Stimulated activated naive CD8-positive, alpha-beta T cell treated with anti-CD3 and anti-CD28 coated beads, Interleukin-15, amount 100 ng/mL, for 72 hours (primary cell): ENCODE measurements at regions not wholly inside any gene's neighbourhood (a gene's known extent, or its start where the extent isn't known, plus 50 kb on each side); places are given as distances from the start of the nearest gene placed in this dataset.

Experiments
- ATAC-seq: fragments of 150-1000 bp; cut with Tn5 transposase; 2 replicates; pipeline ENCODE4 v1.10.0; 2021; ENCODE audit warnings: mild to moderate bottlenecking, moderate library complexity
- DNase-seq, 2 donors: peaks; one replicate each; pipeline ENCODE4 v3.0.0; 2021 to 2022
- H3K27ac Mint-ChIP-seq, 2 donors: one replicate each; pipeline ENCODE4 v1.8.0; 2022; ENCODE audit warnings: mild to moderate bottlenecking in 2 of 2, mixed read lengths in 2 of 2, moderate library complexity in 2 of 2
- H3K27me3 Mint-ChIP-seq: one replicate; pipeline ENCODE4 v1.8.0; 2022; ENCODE audit warnings: mixed read lengths
- H3K4me1 Mint-ChIP-seq: one replicate; pipeline ENCODE4 v1.8.0; 2022; ENCODE audit warnings: mild to moderate bottlenecking, mixed read lengths
- H3K4me3 Mint-ChIP-seq, 2 donors: one replicate each; pipeline ENCODE4 v1.8.0; 2022; ENCODE audit warnings: mild to moderate bottlenecking in 2 of 2, mixed read lengths in 2 of 2, moderate library complexity in 1 of 2
- H3K9me3 Mint-ChIP-seq, 2 donors: one replicate each; pipeline ENCODE4 v1.8.0; 2022; ENCODE audit warnings: mixed read lengths in 2 of 2

DNA sequence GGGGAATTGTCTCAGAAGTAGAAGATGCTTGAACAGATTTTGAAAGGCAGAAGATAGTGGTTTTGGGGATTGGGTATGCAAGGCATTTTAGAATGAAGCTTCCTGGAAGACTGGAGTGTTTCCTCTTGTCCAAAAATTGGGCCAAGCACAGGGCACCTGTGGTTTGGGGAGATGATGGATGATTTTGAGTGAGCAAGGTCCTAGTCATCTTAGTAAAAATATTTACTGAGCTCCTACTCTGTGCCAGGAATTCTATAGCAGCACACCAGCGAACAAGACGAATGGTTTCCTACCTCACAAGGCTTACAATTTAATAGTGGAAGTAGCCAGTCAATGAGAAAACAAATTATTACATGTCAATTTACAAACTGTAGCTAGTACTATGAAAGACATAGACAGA lies 484.4 kb upstream of the KIF2A start:
- Mint-ChIP-seq H3K4me3 (no peak overlapping the region), H3K9me3 (no peaks in the 10 kb centered on the region)

GRCh38 chr5:61822584-61822983 lies 483.4 kb upstream of the KIF2A start:
- ATAC-seq: peak; percentile 29
- Mint-ChIP-seq H3K9me3 (no peaks in the 10 kb centered on the region), H3K27me3 (peaks cover 2% of the 10 kb centered on the region), H3K4me1 (no peaks in the 10 kb centered on the region), H3K4me3 (no peak overlapping the region), H3K27ac (no peak overlapping the region)
- DNase-seq: no peak

More for the DNA sequence above, 484.4 kb upstream of the KIF2A start:
- no peak overlapping the region for H3K27ac Mint-ChIP-seq
- peaks cover 5% of the 10 kb centered on the region for H3K27me3 Mint-ChIP-seq
- DNase-seq (no peak), ATAC-seq (no peak)
- H3K4me1 Mint-ChIP-seq: no peaks in the 10 kb centered on the region

- no peaks in the 10 kb centered on the region for H3K9me3 Mint-ChIP-seq
- no peak for DNase-seq
- no peak for ATAC-seq
- H3K4me3 Mint-ChIP-seq: no peak overlapping the region
- no peaks in the 10 kb centered on the region for H3K4me1 Mint-ChIP-seq
- H3K27me3 Mint-ChIP-seq: no peaks in the 10 kb centered on the region
- no peak overlapping the region for H3K27ac Mint-ChIP-seq
Measured at GRCh38 chr5:61823065-61823464, 482.9 kb upstream of the KIF2A start.

DNA sequence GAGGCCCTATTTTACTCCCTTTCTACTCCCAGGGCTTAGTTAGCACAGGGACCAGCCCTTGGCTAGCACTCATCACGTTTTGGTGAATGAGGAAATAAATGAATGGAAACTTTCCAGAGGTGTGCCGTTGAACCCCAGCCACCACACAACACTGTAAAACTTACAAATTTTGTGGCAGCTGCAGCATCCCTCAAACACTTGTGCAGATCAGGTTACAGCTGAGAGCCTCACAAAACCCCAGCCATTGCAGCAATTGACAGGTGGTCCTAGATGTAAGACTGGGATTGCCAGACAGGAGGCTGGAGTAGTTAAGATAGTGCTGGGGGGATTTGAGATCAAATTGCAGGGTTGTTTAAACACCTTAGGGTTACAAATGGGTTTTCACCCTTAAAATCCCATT lies 482.2 kb upstream of the KIF2A start:
- ATAC-seq: no peak
- no peaks in the 10 kb centered on the region for H3K4me1 Mint-ChIP-seq

DNA sequence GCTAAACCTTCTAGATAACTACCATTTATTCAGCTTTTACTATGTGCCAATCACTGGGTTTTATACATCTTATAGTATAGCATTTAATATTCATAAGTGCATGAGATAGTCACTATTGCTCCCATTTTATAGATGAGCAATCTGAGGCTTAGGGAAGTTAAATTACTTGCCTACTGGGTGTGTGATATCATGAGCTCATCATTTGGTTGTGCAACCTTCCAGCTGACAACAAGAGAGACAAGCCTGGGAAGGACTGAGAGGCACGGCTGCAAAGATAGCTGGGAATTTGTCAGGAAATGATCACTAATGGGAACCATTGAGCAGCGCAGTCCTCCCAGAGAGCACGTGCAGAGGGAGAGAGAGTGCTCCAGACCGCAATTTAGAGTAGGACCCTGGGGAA lies 481.6 kb upstream of the KIF2A start:
- Mint-ChIP-seq H3K4me3 (no peak overlapping the region), H3K27ac (no peak overlapping the region), H3K9me3 (no peaks in the 10 kb centered on the region), H3K27me3 (no peaks in the 10 kb centered on the region), H3K4me1 (no peaks in the 10 kb centered on the region)
- ATAC-seq (no peak), DNase-seq (no peak)

More for the DNA sequence above, 482.2 kb upstream of the KIF2A start:
- DNase-seq: no peak
- Mint-ChIP-seq H3K27me3 (no peaks in the 10 kb centered on the region), H3K4me3 (no peak overlapping the region), H3K27ac (no peak overlapping the region), H3K9me3 (no peaks in the 10 kb centered on the region)

DNA sequence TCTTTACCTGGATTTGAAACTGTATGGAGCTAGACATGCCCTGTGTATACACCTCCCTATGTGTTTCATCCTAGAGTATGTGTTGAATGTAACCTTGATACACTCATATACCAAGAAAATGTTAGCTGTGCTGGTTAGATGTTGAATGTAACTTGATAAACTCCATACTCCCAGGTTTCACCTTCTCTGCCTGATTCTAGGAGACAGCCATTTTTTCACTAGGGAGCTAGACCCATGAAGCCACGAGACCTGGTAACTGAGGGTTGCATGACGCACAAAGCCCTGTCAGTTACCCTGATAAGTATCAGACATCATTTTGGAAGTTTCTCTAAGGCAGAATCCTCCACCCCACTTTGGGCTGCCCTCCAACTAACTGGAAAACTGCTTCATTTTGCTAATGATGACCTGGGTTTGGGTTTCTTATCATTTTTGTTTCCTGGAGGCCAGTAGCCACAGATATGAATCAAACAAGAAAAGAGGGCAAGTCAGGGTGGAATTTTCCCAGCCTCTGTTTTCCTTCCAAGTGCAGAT lies 478.5 kb upstream of the KIF2A start:
- no peak overlapping the region for H3K4me3 Mint-ChIP-seq
- ATAC-seq (no peak), DNase-seq (no peak)
- no peaks in the 10 kb centered on the region for H3K27me3 Mint-ChIP-seq
- H3K27ac Mint-ChIP-seq: no peak overlapping the region
- H3K4me1 Mint-ChIP-seq: no peaks in the 10 kb centered on the region
- no peaks in the 10 kb centered on the region for H3K9me3 Mint-ChIP-seq

DNA sequence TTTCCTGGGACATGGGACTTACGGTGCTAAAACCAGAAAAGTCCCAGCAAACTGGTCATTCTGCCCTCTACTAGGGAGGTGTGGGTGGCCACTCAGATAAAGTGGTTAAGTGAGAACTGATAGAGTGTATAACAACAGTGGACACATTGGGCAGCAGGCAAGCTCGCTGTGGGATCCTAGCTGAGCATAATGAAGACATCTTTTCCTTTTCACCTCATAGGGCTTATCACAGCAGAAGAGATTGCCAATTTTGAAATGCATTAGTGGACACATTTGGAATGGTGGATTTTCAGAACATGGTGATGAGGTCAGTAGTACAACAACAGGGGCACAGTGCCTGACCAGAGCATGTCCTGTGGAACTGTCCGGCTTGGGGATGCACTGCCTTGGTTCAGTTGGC lies 477.1 kb upstream of the KIF2A start:
- H3K4me1 Mint-ChIP-seq: no peaks in the 10 kb centered on the region
- ATAC-seq (no peak), DNase-seq (no peak)
- H3K4me3 Mint-ChIP-seq: no peak overlapping the region
- no peaks in the 10 kb centered on the region for H3K27me3 Mint-ChIP-seq
- no peak overlapping the region for H3K27ac Mint-ChIP-seq
- no peaks in the 10 kb centered on the region for H3K9me3 Mint-ChIP-seq

DNA sequence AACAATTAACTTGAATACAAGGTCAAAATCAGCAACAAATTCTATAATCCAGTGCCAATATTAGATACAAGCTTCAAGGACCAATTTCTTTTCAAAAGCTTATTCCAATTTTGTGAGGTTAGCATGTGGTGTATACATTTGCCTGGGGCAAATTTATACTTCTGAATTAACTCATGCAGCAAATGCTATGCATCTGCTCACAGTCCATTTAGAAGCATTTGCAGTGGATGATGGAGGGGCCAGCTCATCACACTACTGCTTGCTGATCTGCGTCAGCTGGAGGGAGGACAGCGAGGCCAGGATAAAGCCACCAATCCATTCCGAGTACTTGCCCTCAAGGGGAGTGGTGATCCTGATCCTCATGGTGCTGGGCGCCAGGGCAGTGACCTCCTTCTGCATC lies 474.3 kb upstream of the KIF2A start:
- no peaks in the 10 kb centered on the region for H3K9me3 Mint-ChIP-seq
- ATAC-seq (no peak), DNase-seq (no peak)
- H3K27me3 Mint-ChIP-seq: peaks cover 12% of the 10 kb centered on the region
- no peaks in the 10 kb centered on the region for H3K4me1 Mint-ChIP-seq
- no peak overlapping the region for H3K4me3 Mint-ChIP-seq
- no peak overlapping the region for H3K27ac Mint-ChIP-seq

DNA sequence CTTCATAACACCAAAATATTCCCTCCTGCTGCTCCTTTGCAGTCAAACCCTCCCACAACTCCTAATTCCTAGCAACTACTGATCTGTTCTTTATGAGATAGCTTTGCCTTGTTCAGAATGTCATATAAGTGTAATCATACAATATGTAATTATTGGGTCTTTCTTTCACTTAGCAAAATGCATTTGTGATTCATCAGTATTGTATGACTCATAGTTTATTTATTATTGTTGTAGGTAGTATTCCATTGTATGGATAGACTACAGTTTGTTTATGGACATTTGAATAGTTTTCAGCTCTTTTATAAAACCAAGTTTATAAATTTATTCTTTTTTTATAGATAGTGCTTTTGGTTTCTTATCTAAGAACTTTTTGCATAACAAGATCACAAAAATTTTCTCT lies 468.2 kb upstream of the KIF2A start:
- DNase-seq (no peak), ATAC-seq (no peak)
- Mint-ChIP-seq H3K4me3 (no peak overlapping the region), H3K27ac (no peak overlapping the region), H3K9me3 (no peaks in the 10 kb centered on the region), H3K4me1 (no peaks in the 10 kb centered on the region), H3K27me3 (peaks cover 12% of the 10 kb centered on the region)

- DNase-seq (no peak), ATAC-seq (no peak)
- Mint-ChIP-seq H3K27me3 (peaks cover 11% of the 10 kb centered on the region), H3K4me1 (no peaks in the 10 kb centered on the region), H3K27ac (no peak overlapping the region), H3K9me3 (no peaks in the 10 kb centered on the region), H3K4me3 (no peak overlapping the region)
Measured at GRCh38 chr5:61840361-61840760, 465.6 kb upstream of the KIF2A start.

- Mint-ChIP-seq H3K4me3 (no peak overlapping the region), H3K27me3 (no peaks in the 10 kb centered on the region), H3K4me1 (no peaks in the 10 kb centered on the region), H3K9me3 (peaks cover 0 to 15% of the 10 kb centered on the region in 2 donors), H3K27ac (no peak overlapping the region)
- DNase-seq (no peak), ATAC-seq (no peak)
Measured at GRCh38 chr5:61842840-61843239, 463.2 kb upstream of the KIF2A start.

- H3K4me1 Mint-ChIP-seq: no peaks in the 10 kb centered on the region
- peaks cover 4 to 22% of the 10 kb centered on the region in 2 donors for H3K9me3 Mint-ChIP-seq
- no peak for ATAC-seq
- no peak for DNase-seq
- H3K27ac Mint-ChIP-seq: no peak overlapping the region
- H3K4me3 Mint-ChIP-seq: no peak overlapping the region
- no peaks in the 10 kb centered on the region for H3K27me3 Mint-ChIP-seq
Measured at GRCh38 chr5:61850696-61851095, 455.3 kb upstream of the KIF2A start.

- Mint-ChIP-seq H3K27me3 (no peaks in the 10 kb centered on the region), H3K4me3 (no peak overlapping the region), H3K4me1 (no peaks in the 10 kb centered on the region)
Measured at GRCh38 chr5:61854531-61854930, 451.5 kb upstream of the KIF2A start.

DNA sequence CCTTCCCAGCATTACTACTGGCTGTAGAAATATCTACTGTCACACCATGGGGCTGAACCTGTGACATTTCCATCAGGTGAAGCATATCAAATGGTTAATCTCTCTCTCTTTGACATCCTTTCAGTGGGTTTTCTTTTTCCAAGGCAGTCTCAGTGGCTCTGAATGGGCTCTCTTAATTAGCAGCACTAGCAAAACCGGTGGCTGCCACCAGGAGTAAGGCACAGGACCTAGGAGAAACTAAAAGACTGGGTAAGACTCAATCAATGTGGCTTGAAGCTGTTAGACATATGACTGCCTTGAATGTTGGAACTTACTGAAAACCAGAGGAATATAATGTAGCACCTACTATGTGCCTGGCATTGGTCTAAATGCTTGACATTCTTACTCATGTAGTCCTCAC lies 445.0 kb upstream of the KIF2A start:
- Mint-ChIP-seq H3K27ac (no peak overlapping the region), H3K4me3 (no peak overlapping the region), H3K9me3 (no peaks in the 10 kb centered on the region), H3K27me3 (no peaks in the 10 kb centered on the region), H3K4me1 (no peaks in the 10 kb centered on the region)
- ATAC-seq: peak; percentile 9
- DNase-seq: no peak

More at GRCh38 chr5:61854531-61854930, 451.5 kb upstream of the KIF2A start:
- peaks cover 4 to 7% of the 10 kb centered on the region in 2 donors for H3K9me3 Mint-ChIP-seq
- no peak overlapping the region for H3K27ac Mint-ChIP-seq
- no peak for ATAC-seq
- DNase-seq: no peak

DNA sequence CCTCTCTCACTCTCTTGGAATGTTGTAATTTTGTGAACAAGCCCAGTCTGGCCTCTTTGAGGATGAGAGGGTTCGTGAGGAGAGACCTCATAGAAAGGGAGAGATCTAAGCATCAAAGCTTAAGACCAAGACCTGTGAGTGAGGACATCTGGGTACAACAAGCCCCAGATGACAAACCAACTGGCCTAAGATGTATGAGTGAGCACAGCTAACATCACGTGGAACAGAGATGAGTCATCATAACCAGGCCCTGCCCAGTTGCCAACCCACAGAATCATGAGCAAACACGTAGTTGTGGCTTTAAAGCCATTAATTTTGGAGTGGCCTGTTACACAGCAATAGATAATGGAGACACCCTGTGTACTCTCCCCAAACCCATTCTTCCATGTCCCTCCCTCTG lies 439.1 kb upstream of the KIF2A start:
- no peak overlapping the region for H3K4me3 Mint-ChIP-seq
- ATAC-seq (peak; percentile 66), DNase-seq (peak in 1 of 2 donors; percentile 13)
- no peak overlapping the region for H3K27ac Mint-ChIP-seq
- H3K9me3 Mint-ChIP-seq: peaks cover 13 to 14% of the 10 kb centered on the region in 2 donors
- H3K27me3 Mint-ChIP-seq: no peaks in the 10 kb centered on the region
- H3K4me1 Mint-ChIP-seq: no peaks in the 10 kb centered on the region

DNA sequence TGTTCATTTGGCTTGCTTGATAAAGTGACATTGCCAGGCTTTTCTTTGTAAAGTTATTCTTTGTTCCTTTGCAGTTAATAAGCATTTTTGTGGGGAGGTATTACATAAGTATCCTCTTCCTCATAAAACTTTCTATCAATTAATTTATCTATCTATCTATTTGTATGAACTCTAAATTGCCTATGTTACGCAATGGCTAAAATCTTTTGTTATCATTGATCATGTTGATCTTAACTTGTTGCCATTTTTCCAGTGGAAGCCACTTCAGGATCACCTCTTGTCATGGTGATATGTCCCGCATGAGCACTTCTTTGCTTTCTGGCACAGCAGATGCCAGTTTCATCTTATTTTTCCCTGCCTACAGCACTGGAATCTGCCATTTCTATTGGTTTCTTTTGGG lies 436.7 kb upstream of the KIF2A start:
- ATAC-seq: no peak
- no peaks in the 10 kb centered on the region for H3K27me3 Mint-ChIP-seq
- H3K9me3 Mint-ChIP-seq: peaks cover 21 to 27% of the 10 kb centered on the region in 2 donors
- no peak overlapping the region for H3K4me3 Mint-ChIP-seq
- DNase-seq: no peak
- no peak overlapping the region for H3K27ac Mint-ChIP-seq
- H3K4me1 Mint-ChIP-seq: no peaks in the 10 kb centered on the region

DNA sequence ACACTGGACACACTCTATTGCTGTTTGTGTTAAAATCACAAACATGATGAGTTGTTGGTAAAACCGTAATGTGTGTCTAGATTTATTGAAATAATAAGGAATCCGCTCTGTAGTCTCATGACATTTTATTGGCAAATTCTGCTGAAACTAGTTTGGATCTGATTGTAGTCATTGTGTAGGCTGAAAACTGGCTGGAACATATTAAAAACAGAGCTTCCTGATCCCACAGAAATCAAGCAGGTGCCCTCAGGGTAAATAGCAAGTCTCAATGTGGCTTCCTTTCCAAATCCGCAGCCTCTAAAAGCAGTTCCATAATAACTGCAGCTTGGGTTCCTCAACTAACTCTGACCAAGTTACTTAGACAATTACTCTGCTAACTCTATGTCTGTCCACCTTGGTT lies 427.5 kb upstream of the KIF2A start:
- Mint-ChIP-seq H3K4me1 (no peaks in the 10 kb centered on the region), H3K27me3 (no peaks in the 10 kb centered on the region), H3K9me3 (peaks cover 0 to 5% of the 10 kb centered on the region in 2 donors), H3K4me3 (no peak overlapping the region), H3K27ac (no peak overlapping the region)
- DNase-seq: no peak
- ATAC-seq: no peak
